Renal cortex interstitium (tissue), 11 donors: ENCODE measurements at regions not wholly inside any gene's neighbourhood (a gene's known extent, or its start where the extent isn't known, plus 50 kb on each side); places are given as distances from the start of the nearest gene placed in this dataset.

ENCODE experiments used
- DNase-seq, 11 donors: peaks; one replicate each; pipeline ENCODE4 v3.0.0-alpha.2; 2013; ENCODE audit warnings: low read depth in 9 of 11, low spot score in 4 of 11; ENCODE audit errors: extremely low read depth in 1 of 11

GRCh38 chr18:57299931-57300330, 52.4 kb upstream of the ST8SIA3 start:
- no peak for DNase-seq

- peak in 2 of 11 donors; percentile 0 to 2 for DNase-seq
Observed at GRCh38 chr18:57301573-57302559, 50.5 kb upstream of the ST8SIA3 start.
